Thoracic aorta (tissue), 2 donors: ENCODE measurements at regions not wholly inside any gene's neighbourhood (a gene's known extent, or its start where the extent isn't known, plus 50 kb on each side); places are given as distances from the start of the nearest gene placed in this dataset.

ENCODE experiments used
- ATAC-seq: fragments of 150-250 bp; one replicate; pipeline ENCODE4 v1.8.0; 2017; ENCODE audit warnings: low read depth; ENCODE audit not compliant: insufficient number of reproducible peaks, low FRiP score
- DNase-seq: peaks from one replicate; pipeline ENCODE4 v3.0.0-alpha.2; 2020; ENCODE audit warnings: low spot score
- H3K27ac ChIP-seq, 2 donors: fragments of 200-600 bp; sonication (generic); 1 replicate in 1 of 2; 2 replicates in 1 of 2; pipeline ENCODE4 v1.5.1; 2016; ENCODE audit warnings: mild to moderate bottlenecking in 2 of 2, moderate library complexity in 2 of 2
- H3K27me3 ChIP-seq: fragments of 200-600 bp; sonication (generic); replicated peaks from 2 replicates; pipeline ENCODE4 v1.6.0; 2016; ENCODE audit warnings: mild to moderate bottlenecking; ENCODE audit not compliant: insufficient read depth
- H3K36me3 ChIP-seq: fragments of 200-600 bp; sonication (generic); one replicate; pipeline ENCODE4 v1.5.1; 2016
- H3K4me1 ChIP-seq, 2 donors: fragments of 200-600 bp; sonication (generic); 1 replicate in 1 of 2; 2 replicates in 1 of 2; pipeline versions ENCODE4 v1.5.1 to v1.6.0; 2016; ENCODE audit warnings: low read depth in 2 of 2, mild to moderate bottlenecking in 1 of 2; ENCODE audit not compliant: control insufficient read depth in 1 of 2
- H3K4me3 ChIP-seq: fragments of 200-600 bp; sonication (generic); 2 replicates; pipeline ENCODE4 v1.5.1; 2016; ENCODE audit warnings: mild to moderate bottlenecking
- H3K9me3 ChIP-seq: fragments of 200-600 bp; sonication (generic); 2 replicates; pipeline ENCODE4 v1.5.1; 2016
- CTCF ChIP-seq: fragments of 200-600 bp; sonication (generic); IDR thresholded peaks from one replicate; pipeline ENCODE4 v1.5.1; 2019; ENCODE audit warnings: antibody characterized with exemption

GRCh38 chrX:68934421-68934820 lies 105.6 kb downstream of the EFNB1 start:
- no peaks in the 10 kb centered on the region for H3K27me3 ChIP-seq
- no peaks in the 10 kb centered on the region for H3K9me3 ChIP-seq
- H3K36me3 ChIP-seq, result no peaks in the 10 kb centered on the region
- DNase-seq (no peak), ATAC-seq (no peak)
- no peak overlapping the region for H3K27ac ChIP-seq
- no peak for TF ChIP-seq CTCF
- H3K4me1 ChIP-seq, result peaks cover 5 to 30% of the 10 kb centered on the region in 2 donors
- H3K4me3 ChIP-seq, result no peak overlapping the region

- peaks cover 5 to 24% of the 10 kb centered on the region in 2 donors for H3K4me1 ChIP-seq
- DNase-seq, result no peak
- H3K27me3 ChIP-seq, result no peaks in the 10 kb centered on the region
- no peaks in the 10 kb centered on the region for H3K36me3 ChIP-seq
- no peaks in the 10 kb centered on the region for H3K9me3 ChIP-seq
- TF ChIP-seq CTCF, result no peak
- ATAC-seq, result peak; percentile 42
- H3K4me3 ChIP-seq, result no peak overlapping the region
- H3K27ac ChIP-seq, result no peak overlapping the region
Measured at GRCh38 chrX:68932611-68933010, 103.8 kb downstream of the EFNB1 start.

- no peak overlapping the region for H3K4me3 ChIP-seq
- TF ChIP-seq CTCF, result no peak
- peaks cover 5 to 24% of the 10 kb centered on the region in 2 donors for H3K4me1 ChIP-seq
- no peak for DNase-seq
- H3K27me3 ChIP-seq, result no peaks in the 10 kb centered on the region
- H3K36me3 ChIP-seq, result no peaks in the 10 kb centered on the region
- H3K27ac ChIP-seq, result no peak overlapping the region
- H3K9me3 ChIP-seq, result no peaks in the 10 kb centered on the region
- no peak for ATAC-seq
Measured at GRCh38 chrX:68931345-68931744, 102.5 kb downstream of the EFNB1 start.

GRCh38 chrX:68930542-68931317 lies 101.9 kb downstream of the EFNB1 start:
- no peaks in the 10 kb centered on the region for H3K9me3 ChIP-seq
- ATAC-seq (no peak), DNase-seq (no peak)
- TF ChIP-seq CTCF, result no peak
- H3K4me3 ChIP-seq, result no peak overlapping the region
- no peak overlapping the region for H3K27ac ChIP-seq
- H3K27me3 ChIP-seq, result no peaks in the 10 kb centered on the region
- no peaks in the 10 kb centered on the region for H3K36me3 ChIP-seq
- peaks cover 5 to 24% of the 10 kb centered on the region in 2 donors for H3K4me1 ChIP-seq

GRCh38 chrX:68929332-68930150 lies 100.7 kb downstream of the EFNB1 start:
- Histone ChIP-seq H3K4me1 (peaks cover 5 to 21% of the 10 kb centered on the region in 2 donors), H3K36me3 (no peaks in the 10 kb centered on the region), H3K4me3 (no peak overlapping the region), H3K9me3 (no peaks in the 10 kb centered on the region), H3K27ac (peak overlapping the region in 1 of 2 donors; percentile 17), H3K27me3 (no peaks in the 10 kb centered on the region)
- DNase-seq, result peak; percentile 10
- no peak for TF ChIP-seq CTCF
- ATAC-seq, result no peak
